OCI-LY7 (cell line): ENCODE measurements at regions not wholly inside any gene's neighbourhood (a gene's known extent, or its start where the extent isn't known, plus 50 kb on each side); places are given as distances from the start of the nearest gene placed in this dataset.

Source experiments
- BruUV-seq: library from RNA; stranded (reverse); fragments of 400-500 nt; replicated peaks from 2 replicates; lab custom pipeline; 2021; lab: Mats Ljungman, UMichigan
- CTCF ChIA-PET: fragments of 300-600 bp; sonication (Branson Sonifier 250); formaldehyde crosslinking; loops from one replicate; lab custom pipeline; 2022; ENCODE audit warnings: antibody characterized with exemption; ENCODE audit not compliant: unreplicated experiment; lab: Charles Lee
- POLR2A ChIA-PET: fragments of 300-600 bp; sonication (Branson Sonifier 250); formaldehyde crosslinking; loops from one replicate; lab custom pipeline; 2022; ENCODE audit warnings: antibody characterized with exemption; lab: Charles Lee
- DNase-seq: peaks from one replicate; pipeline ENCODE4 v3.0.0-alpha.2; 2015; ENCODE audit warnings: low spot score
- H2AFZ ChIP-seq: fragments of 200-600 bp; sonication (generic), shearing (Covaris generic); 2 replicates; pipeline ENCODE4 v1.6.1; 2014; ENCODE audit warnings: mild to moderate bottlenecking, antibody characterized with exemption, low read length, moderate library complexity
- H3K27ac ChIP-seq: fragments of 200-600 bp; sonication (generic); 2 replicates; pipeline ENCODE4 v1.5.1; 2014; ENCODE audit warnings: mixed run types, low read depth, mild to moderate bottlenecking, moderate library complexity, low read length, inconsistent platforms; ENCODE audit not compliant: poor library complexity, severe bottlenecking
- H3K36me3 ChIP-seq: fragments of 200-600 bp; sonication (generic); 2 replicates; pipeline ENCODE4 v1.6.1; 2014; ENCODE audit warnings: mild to moderate bottlenecking, antibody characterized with exemption, low read length, moderate library complexity, mixed read lengths; ENCODE audit not compliant: insufficient read depth
- H3K4me1 ChIP-seq: fragments of 200-600 bp; sonication (generic); 2 replicates; pipeline ENCODE4 v1.5.1; 2014; ENCODE audit warnings: mild to moderate bottlenecking, low read length; ENCODE audit not compliant: insufficient read depth, poor library complexity, severe bottlenecking
- H3K4me2 ChIP-seq: fragments of 200-600 bp; sonication (generic); 2 replicates; pipeline ENCODE4 v1.6.1; 2014; ENCODE audit warnings: mild to moderate bottlenecking, low read length
- H3K4me3 ChIP-seq: fragments of 200-600 bp; sonication (generic); 2 replicates; pipeline ENCODE4 v1.5.1; 2014; ENCODE audit warnings: mild to moderate bottlenecking, low read depth, low read length; ENCODE audit not compliant: poor library complexity, severe bottlenecking
- H3K79me2 ChIP-seq: fragments of 200-600 bp; sonication (generic); 2 replicates; pipeline ENCODE4 v1.6.1; 2016; ENCODE audit warnings: low read depth, mild to moderate bottlenecking, low read length, moderate library complexity, mixed read lengths; ENCODE audit not compliant: insufficient read depth
- H3K9me2 ChIP-seq: fragments of 200-600 bp; sonication (generic); 2 replicates; pipeline ENCODE4 v1.6.1; 2016; ENCODE audit warnings: mild to moderate bottlenecking, low read length, mixed read lengths; ENCODE audit not compliant: insufficient read depth
- H3K9me3 ChIP-seq: fragments of 200-600 bp; sonication (generic); 2 replicates; pipeline ENCODE4 v1.6.1; 2014; ENCODE audit warnings: mild to moderate bottlenecking, mixed run types, low read length, mixed read lengths
- H4K20me1 ChIP-seq: fragments of 200-600 bp; sonication (generic); 2 replicates; pipeline ENCODE4 v1.6.1; 2014; ENCODE audit warnings: mild to moderate bottlenecking, antibody characterized with exemption, low read length, moderate library complexity, mixed read lengths; ENCODE audit not compliant: insufficient read depth
- EZH2phosphoT487 ChIP-seq: fragments of 200-600 bp; sonication (generic); IDR thresholded peaks from 2 replicates; pipeline ENCODE4 v1.6.1; 2018; ENCODE audit warnings: low read depth, borderline replicate concordance, mild to moderate bottlenecking, mixed run types, antibody characterized with exemption, low read length, moderate library complexity, mixed read lengths
- intact Hi-C: fragments of 100-400 bp; cut with micrococcal nuclease; formaldehyde crosslinking; loops from one replicate; pipeline ENCODE4 v1.10.0; 2022; ENCODE audit not compliant: unreplicated experiment
- TF ChIP-seq, protein P1 (sequence below): fragments of 200-600 bp; sonication (generic); conservative IDR thresholded peaks from 2 replicates; pipeline ENCODE4 v1.5.1; 2014; ENCODE audit warnings: mild to moderate bottlenecking, antibody characterized with exemption, low read length, moderate library complexity, mixed read lengths

GRCh38 chr6:109922851-109923250, 55.3 kb upstream of the GPR6 start:
- no TSS peak for BruUV-seq
- Histone ChIP-seq H3K4me2 (no peak overlapping the region), H3K4me1 (no peaks in the 10 kb centered on the region), H3K36me3 (no peaks in the 10 kb centered on the region), H3K9me2 (no peaks in the 10 kb centered on the region), H2AFZ (no peak overlapping the region), H3K27ac (no peak overlapping the region), H3K9me3 (no peaks in the 10 kb centered on the region), H4K20me1 (no peaks in the 10 kb centered on the region), H3K79me2 (no peaks in the 10 kb centered on the region), H3K4me3 (no peak overlapping the region)
- ChIA-PET POLR2A (no interaction called here), CTCF (no interaction called here)
- TF ChIP-seq, protein P1, sequence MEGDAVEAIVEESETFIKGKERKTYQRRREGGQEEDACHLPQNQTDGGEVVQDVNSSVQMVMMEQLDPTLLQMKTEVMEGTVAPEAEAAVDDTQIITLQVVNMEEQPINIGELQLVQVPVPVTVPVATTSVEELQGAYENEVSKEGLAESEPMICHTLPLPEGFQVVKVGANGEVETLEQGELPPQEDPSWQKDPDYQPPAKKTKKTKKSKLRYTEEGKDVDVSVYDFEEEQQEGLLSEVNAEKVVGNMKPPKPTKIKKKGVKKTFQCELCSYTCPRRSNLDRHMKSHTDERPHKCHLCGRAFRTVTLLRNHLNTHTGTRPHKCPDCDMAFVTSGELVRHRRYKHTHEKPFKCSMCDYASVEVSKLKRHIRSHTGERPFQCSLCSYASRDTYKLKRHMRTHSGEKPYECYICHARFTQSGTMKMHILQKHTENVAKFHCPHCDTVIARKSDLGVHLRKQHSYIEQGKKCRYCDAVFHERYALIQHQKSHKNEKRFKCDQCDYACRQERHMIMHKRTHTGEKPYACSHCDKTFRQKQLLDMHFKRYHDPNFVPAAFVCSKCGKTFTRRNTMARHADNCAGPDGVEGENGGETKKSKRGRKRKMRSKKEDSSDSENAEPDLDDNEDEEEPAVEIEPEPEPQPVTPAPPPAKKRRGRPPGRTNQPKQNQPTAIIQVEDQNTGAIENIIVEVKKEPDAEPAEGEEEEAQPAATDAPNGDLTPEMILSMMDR: no peak
- no peak for TF ChIP-seq EZH2phosphoT487
- intact Hi-C loops: no loop called here
- no peak for DNase-seq

DNA sequence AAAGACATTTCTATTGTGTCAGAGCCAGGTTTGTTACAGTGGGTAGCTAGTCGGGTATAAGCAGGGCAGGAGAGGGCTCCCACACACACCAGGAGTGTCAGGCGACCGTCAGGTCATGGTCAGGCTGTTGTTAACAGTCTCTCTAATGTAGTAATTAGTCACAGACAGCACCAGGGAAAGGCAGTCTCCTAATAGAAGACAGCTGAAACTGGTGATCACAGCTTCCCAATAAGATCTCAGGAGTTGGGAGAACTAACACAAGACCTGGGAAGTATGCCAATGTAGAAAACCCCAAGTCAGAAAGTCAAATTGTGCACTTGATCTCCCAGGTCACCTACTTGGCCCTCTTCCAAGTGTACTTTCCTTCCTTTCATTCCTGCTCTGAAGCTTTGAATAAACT, 53.0 kb upstream of the GPR6 start:
- no peak for DNase-seq

GRCh38 chr6:109927052-109927451, 51.1 kb upstream of the GPR6 start:
- CTCF ChIA-PET: no interaction called here
- H3K4me2 ChIP-seq: no peak overlapping the region
- intact Hi-C loops: no loop called here

More for the DNA sequence above, 53.0 kb upstream of the GPR6 start:
- Histone ChIP-seq H4K20me1 (no peaks in the 10 kb centered on the region), H3K9me2 (no peaks in the 10 kb centered on the region), H3K4me1 (no peaks in the 10 kb centered on the region), H3K27ac (no peak overlapping the region), H3K9me3 (no peaks in the 10 kb centered on the region), H3K4me2 (no peak overlapping the region), H3K4me3 (no peak overlapping the region), H2AFZ (no peak overlapping the region), H3K36me3 (no peaks in the 10 kb centered on the region), H3K79me2 (no peaks in the 10 kb centered on the region)
- no TSS peak for BruUV-seq
- intact Hi-C loops: no loop called here
- CTCF ChIA-PET: no interaction called here
- TF ChIP-seq, protein P1: no peak
- TF ChIP-seq EZH2phosphoT487: no peak
- POLR2A ChIA-PET: no interaction called here

More at GRCh38 chr6:109927052-109927451, 51.1 kb upstream of the GPR6 start:
- Histone ChIP-seq H3K36me3 (no peaks in the 10 kb centered on the region), H3K4me3 (no peak overlapping the region), H3K4me1 (no peaks in the 10 kb centered on the region), H3K9me2 (no peaks in the 10 kb centered on the region), H2AFZ (no peak overlapping the region), H3K27ac (no peak overlapping the region), H3K9me3 (no peaks in the 10 kb centered on the region), H3K79me2 (no peaks in the 10 kb centered on the region), H4K20me1 (no peaks in the 10 kb centered on the region)
- no TSS peak for BruUV-seq
- POLR2A ChIA-PET: no interaction called here
- DNase-seq: no peak
- TF ChIP-seq, protein P1: no peak
- no peak for TF ChIP-seq EZH2phosphoT487
